ENCODE measurements at regions not wholly inside any gene's neighbourhood (a gene's known extent, or its start where the extent isn't known, plus 50 kb on each side); places are given as distances from the start of the nearest gene placed in this dataset.

DNA sequence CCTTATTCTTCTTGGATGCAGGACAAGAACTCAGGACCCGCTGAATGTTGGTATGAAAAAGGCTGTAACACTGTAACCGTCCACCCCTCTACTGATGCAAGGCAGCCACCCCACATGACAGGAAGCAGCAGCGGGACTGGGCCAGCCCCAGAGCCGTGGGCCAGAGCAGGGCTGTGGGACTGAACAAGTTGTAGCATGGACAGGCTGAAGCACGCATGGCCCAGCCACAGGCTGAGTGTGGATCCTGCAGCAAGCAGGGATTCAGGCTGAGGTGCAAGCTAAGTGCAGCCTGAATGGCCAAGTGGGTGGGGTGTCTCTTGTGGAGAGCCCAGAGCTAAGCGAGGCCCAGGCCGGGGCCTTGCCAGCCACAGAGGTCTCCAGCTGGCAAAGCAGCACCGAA is 632.2 kb downstream of the SPOCK3 start:
- TF ChIP-seq ZNF251 (CRISPR knock-in tag; IDR thresholded peaks at IDR 0.05) (no peak), ZNF33B (CRISPR knock-in tag; IDR thresholded peaks at IDR 0.05) (no peak), AHR (CRISPR knock-in tag; IDR thresholded peaks at IDR 0.05) (no peak), TRAFD1 (CRISPR knock-in tag; IDR thresholded peaks at IDR 0.05; ENCODE audit: borderline replicate concordance) (no peak), HNF1B (CRISPR knock-in tag; IDR thresholded peaks at IDR 0.05) (no peak), NR2C2 (CRISPR knock-in tag; IDR thresholded peaks at IDR 0.05; ENCODE audit: borderline replicate concordance) (no peak), ISL2 (CRISPR knock-in tag; IDR thresholded peaks at IDR 0.05) (no peak), ZNF569 (CRISPR knock-in tag; IDR thresholded peaks at IDR 0.05; ENCODE audit: borderline replicate concordance) (no peak), DMTF1 (CRISPR knock-in tag; IDR thresholded peaks at IDR 0.05) (no peak), ZNF550 (CRISPR knock-in tag; IDR thresholded peaks at IDR 0.05; ENCODE audit: borderline replicate concordance) (no peak)
- FAIRE-seq: no peak
- no peaks in the 10 kb centered on the region; a peak in 1 of 5 replicates for H3K27me3 ChIP-seq (ENCODE audit: control insufficient read depth in 1 of 2, insufficient read depth in 2 of 2, low read length in 2 of 2)
- ATAC-seq: no peak
- no peaks in the 10 kb centered on the region for H4K20me1 ChIP-seq (ENCODE audit: insufficient read depth, low read length)
- H2AFZ ChIP-seq (ENCODE audit: low read length): no peak overlapping the region
- no peak for DNase-seq (ENCODE audit: low spot score)
- BruUV-seq (replicated peaks): no TSS peak
- no peaks in the 10 kb centered on the region for H3K9me3 ChIP-seq (ENCODE audit: low read length)
- in situ Hi-C loops (cut with HindIII; ENCODE audit: extremely low pct_ligation_motif_present, low pct_unique_long_range_greater_than_20kb) (no loop called here), intact Hi-C loops (cut with micrococcal nuclease; ENCODE audit: unreplicated experiment) (no loop called here)
- H3K4me1 ChIP-seq (ENCODE audit: insufficient read depth, low read length): no peaks in the 10 kb centered on the region
- H3K36me3 ChIP-seq (replicated peaks in 1 of 2; ENCODE audit: control insufficient read depth in 1 of 2, insufficient read depth in 2 of 2, low read length in 2 of 2): no peaks in the 10 kb centered on the region
- no peak overlapping the region for H3K4me3 ChIP-seq (replicated peaks in 1 of 3; ENCODE audit: insufficient read depth in 1 of 3, low read depth in 2 of 3, low read length in 3 of 3)
- no peak overlapping the region for H3K27ac ChIP-seq (ENCODE audit: extremely low read length, insufficient read depth, low read length)
- no peaks in the 10 kb centered on the region for H3K79me2 ChIP-seq (ENCODE audit: insufficient read depth, low read length)
- no peak overlapping the region for H3K9ac ChIP-seq (ENCODE audit: insufficient read depth, low read depth, low read length)
- 0% methylated on average over 6 of the region's 8 CpGs for WGBS (ENCODE audit: low lambda C conversion rate)
- no peak overlapping the region for H3K4me2 ChIP-seq (ENCODE audit: low read depth, low read length)
- CTCF ChIA-PET (ENCODE audit: low intra/inter-chr PET ratio, low total read pairs): no interaction called here
- POLR2A ChIA-PET: no interaction called here
